ENCODE measurements at regions not wholly inside any gene's neighbourhood (a gene's known extent, or its start where the extent isn't known, plus 50 kb on each side); places are given as distances from the start of the nearest gene placed in this dataset.

DNA sequence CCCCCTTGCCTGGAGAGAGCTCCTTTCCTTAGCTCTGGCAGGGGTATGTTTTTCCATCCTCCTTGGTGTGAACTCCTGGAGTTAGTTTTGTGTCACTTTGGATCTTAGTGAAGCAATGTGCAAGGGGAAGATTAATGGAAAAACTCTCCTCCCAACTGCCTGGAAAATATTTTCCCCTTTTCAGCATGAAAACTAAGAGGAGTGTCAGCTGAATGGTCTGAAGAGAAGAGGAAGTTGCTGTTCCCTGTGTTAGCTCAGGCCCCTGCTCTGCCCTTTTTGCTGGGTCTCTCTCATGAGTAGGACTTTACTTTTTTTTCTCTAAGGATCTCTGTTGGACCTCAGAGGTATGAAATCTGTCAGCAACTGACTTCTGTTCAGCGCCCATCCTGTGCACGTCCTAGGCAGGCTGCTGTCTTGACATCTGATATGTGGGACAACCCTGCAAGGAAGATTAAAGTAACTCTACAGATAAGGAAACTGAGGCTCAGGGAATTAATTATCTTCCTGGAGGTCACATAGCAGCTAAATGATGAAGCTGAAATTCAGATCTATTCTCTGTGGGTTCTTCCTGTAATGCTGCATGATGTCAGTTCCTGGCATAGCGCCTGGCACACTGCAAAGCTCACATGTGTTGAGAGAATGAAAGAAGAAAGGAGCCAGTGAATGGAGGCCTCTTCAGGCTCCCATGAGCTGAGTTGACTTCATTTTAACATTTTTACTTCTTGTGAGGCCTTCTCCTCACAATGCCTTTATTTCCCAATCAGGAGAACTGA, 109.7 kb upstream of the GALNT15 start:
- Histone ChIP-seq H3K4me3 (replicated peaks in 1 of 3; ENCODE audit: insufficient read depth in 1 of 3, low read depth in 1 of 3, low read length in 3 of 3) (no peak overlapping the region), H3K27ac (ENCODE audit: insufficient read depth, low read depth, low read length) (peak overlapping the region; percentile 95), H3K27me3 (ENCODE audit: control insufficient read depth in 2 of 2, insufficient read depth in 2 of 2, low read length in 2 of 2) (no peaks in the 10 kb centered on the region), H3K9me1 (replicated peaks; ENCODE audit: control insufficient read depth, extremely low read depth, insufficient read depth, low read length) (no peaks in the 10 kb centered on the region), H2AFZ (ENCODE audit: low read depth, low read length) (peak overlapping the region; percentile 54), H3K79me2 (ENCODE audit: control insufficient read depth, insufficient read depth, low read length) (no peaks in the 10 kb centered on the region), H3K4me2 (ENCODE audit: insufficient read depth, low read length) (peak overlapping the region; percentile 12), H3K9ac (replicated peaks; ENCODE audit: extremely low read depth, insufficient read depth, low read length) (peak overlapping the region; percentile 56), H3K4me1 (ENCODE audit: control insufficient read depth, extremely low read depth, insufficient read depth, low read length) (peaks cover 57% of the 10 kb centered on the region), H3K36me3 (ENCODE audit: control insufficient read depth in 2 of 2, extremely low read depth in 1 of 2, insufficient read depth in 2 of 2, low read length in 2 of 2) (no peaks in the 10 kb centered on the region), H4K20me1 (replicated peaks; ENCODE audit: control insufficient read depth, extremely low read depth, insufficient read depth, low read length) (no peaks in the 10 kb centered on the region), H3K9me3 (replicated peaks; ENCODE audit: control insufficient read depth, insufficient read depth, low read length) (no peaks in the 10 kb centered on the region)
- intact Hi-C loops (cut with micrococcal nuclease) = loop anchor here (5.0 kb wide), 3 partner anchors 417 to 1923 kb away; no protein-coding TSS in a partner anchor
- dilution Hi-C loops (cut with MboI; ENCODE audit: extremely low pct_ligation_motif_present, low sequenced_read_pairs) = loop anchor here (25.0 kb wide), 1 partner anchor 428 kb away; no protein-coding TSS in a partner anchor
- DNase-seq (ENCODE audit: low read depth, low spot score) (peak; percentile 67), FAIRE-seq (peak; percentile 67)
- POLR2A ChIA-PET = no interaction called here
- CTCF ChIA-PET = interaction anchor here (1.3 to 1.9 kb wide), 2 partner anchors 16 to 114 kb away, joined by 5 to 13 read pairs; no protein-coding TSS in a partner anchor
- TF ChIP-seq JUN (IDR thresholded peaks at IDR 0.05; ENCODE audit: borderline replicate concordance, insufficient read depth, insufficient read length, low read depth) (peak; percentile 33), POLR2A (IDR thresholded peaks at IDR 0.05; ENCODE audit: low read depth, low read length) (no peak), GATA2 (IDR thresholded peaks at IDR 0.05; ENCODE audit: insufficient read depth, insufficient read length, low read depth, low read length) (peak; percentile 61)
- BruUV-seq (replicated peaks) = no TSS peak

- DNase-seq (ENCODE audit: low read depth, low spot score) (no peak), FAIRE-seq (no peak)
- Histone ChIP-seq H3K27me3 (ENCODE audit: control insufficient read depth in 2 of 2, insufficient read depth in 2 of 2, low read length in 2 of 2) (no peaks in the 10 kb centered on the region), H3K4me2 (ENCODE audit: insufficient read depth, low read length) (no peak overlapping the region), H3K9me3 (replicated peaks; ENCODE audit: control insufficient read depth, insufficient read depth, low read length) (no peaks in the 10 kb centered on the region), H3K9ac (replicated peaks; ENCODE audit: extremely low read depth, insufficient read depth, low read length) (no peak overlapping the region), H2AFZ (ENCODE audit: low read depth, low read length) (no peak overlapping the region), H4K20me1 (replicated peaks; ENCODE audit: control insufficient read depth, extremely low read depth, insufficient read depth, low read length) (no peaks in the 10 kb centered on the region), H3K4me3 (replicated peaks in 1 of 3; ENCODE audit: insufficient read depth in 1 of 3, low read depth in 1 of 3, low read length in 3 of 3) (no peak overlapping the region), H3K9me1 (replicated peaks; ENCODE audit: control insufficient read depth, extremely low read depth, insufficient read depth, low read length) (no peaks in the 10 kb centered on the region), H3K36me3 (ENCODE audit: control insufficient read depth in 2 of 2, extremely low read depth in 1 of 2, insufficient read depth in 2 of 2, low read length in 2 of 2) (no peaks in the 10 kb centered on the region), H3K4me1 (ENCODE audit: control insufficient read depth, extremely low read depth, insufficient read depth, low read length) (peaks cover 46% of the 10 kb centered on the region), H3K79me2 (ENCODE audit: control insufficient read depth, insufficient read depth, low read length) (no peaks in the 10 kb centered on the region), H3K27ac (ENCODE audit: insufficient read depth, low read depth, low read length) (no peak overlapping the region)
- dilution Hi-C loops (cut with MboI; ENCODE audit: extremely low pct_ligation_motif_present, low sequenced_read_pairs) = loop anchor here (25.0 kb wide), 1 partner anchor 429 kb away; no protein-coding TSS in a partner anchor
- CTCF ChIA-PET = interaction anchor here (0.8 kb wide), 1 partner anchor 10 kb away, joined by 3 read pairs; no protein-coding TSS in a partner anchor
- POLR2A ChIA-PET = no interaction called here
- TF ChIP-seq EZH2 (IDR thresholded peaks at IDR 0.05; ENCODE audit: borderline replicate concordance, low read depth, low read length, severe bottlenecking) = no peak
- intact Hi-C loops (cut with micrococcal nuclease) = loop anchor here (5.0 kb wide), 1 partner anchor 416 kb away; no protein-coding TSS in a partner anchor
- BruUV-seq (replicated peaks) = no TSS peak
Observed at GRCh38 chr3:16066545-16066944, 107.9 kb upstream of the GALNT15 start.

All from endothelial cell of umbilical vein (primary cell).